ENCODE measurements at regions not wholly inside any gene's neighbourhood (a gene's known extent, or its start where the extent isn't known, plus 50 kb on each side); places are given as distances from the start of the nearest gene placed in this dataset.

GRCh38 chr18:56291294-56291693 is 347.1 kb downstream of the TXNL1 start:
- no peak overlapping the region for H3K4me3 Mint-ChIP-seq (ENCODE audit: low read depth)

GRCh38 chr18:56289381-56289780 is 349.0 kb downstream of the TXNL1 start:
- Mint-ChIP-seq H3K4me1 (ENCODE audit: low read depth) (no peaks in the 10 kb centered on the region), H3K36me3 (ENCODE audit: insufficient read depth) (no peaks in the 10 kb centered on the region), H3K9me3 (ENCODE audit: low read depth) (no peaks in the 10 kb centered on the region), H3K27me3 (peaks cover 16% of the 10 kb centered on the region), H3K27ac (no peak overlapping the region), H3K4me3 (ENCODE audit: low read depth) (no peak overlapping the region)
- DNase-seq (ENCODE audit: low spot score, unreplicated experiment) = no peak
- no peak for TF ChIP-seq CTCF (IDR thresholded peaks at IDR 0.05; ENCODE audit: unreplicated experiment)

More at GRCh38 chr18:56291294-56291693, 347.1 kb downstream of the TXNL1 start:
- Mint-ChIP-seq H3K27me3 (peaks cover 11% of the 10 kb centered on the region), H3K9me3 (ENCODE audit: low read depth) (no peaks in the 10 kb centered on the region), H3K4me1 (ENCODE audit: low read depth) (no peaks in the 10 kb centered on the region), H3K27ac (no peak overlapping the region), H3K36me3 (ENCODE audit: insufficient read depth) (no peaks in the 10 kb centered on the region)
- no peak for TF ChIP-seq CTCF (IDR thresholded peaks at IDR 0.05; ENCODE audit: unreplicated experiment)
- no peak for DNase-seq (ENCODE audit: low spot score, unreplicated experiment)

- H3K4me3 Mint-ChIP-seq (ENCODE audit: low read depth) = no peak overlapping the region
- no peaks in the 10 kb centered on the region for H3K4me1 Mint-ChIP-seq (ENCODE audit: low read depth)
- no peak overlapping the region for H3K27ac Mint-ChIP-seq
- DNase-seq (ENCODE audit: low spot score, unreplicated experiment) = no peak
- H3K27me3 Mint-ChIP-seq = peaks cover 16% of the 10 kb centered on the region
- TF ChIP-seq CTCF (IDR thresholded peaks at IDR 0.05; ENCODE audit: unreplicated experiment) = no peak
- H3K9me3 Mint-ChIP-seq (ENCODE audit: low read depth) = no peaks in the 10 kb centered on the region
- H3K36me3 Mint-ChIP-seq (ENCODE audit: insufficient read depth) = no peaks in the 10 kb centered on the region
Measured at GRCh38 chr18:56286775-56287325, 351.5 kb downstream of the TXNL1 start.

GRCh38 chr18:56285387-56286065 is 352.9 kb downstream of the TXNL1 start:
- no peaks in the 10 kb centered on the region for H3K36me3 Mint-ChIP-seq (ENCODE audit: insufficient read depth)
- no peak for TF ChIP-seq CTCF (IDR thresholded peaks at IDR 0.05; ENCODE audit: unreplicated experiment)
- no peak for DNase-seq (ENCODE audit: low spot score, unreplicated experiment)
- H3K27ac Mint-ChIP-seq = no peak overlapping the region
- H3K9me3 Mint-ChIP-seq (ENCODE audit: low read depth) = no peaks in the 10 kb centered on the region
- no peaks in the 10 kb centered on the region for H3K4me1 Mint-ChIP-seq (ENCODE audit: low read depth)
- no peak overlapping the region for H3K4me3 Mint-ChIP-seq (ENCODE audit: low read depth)
- H3K27me3 Mint-ChIP-seq = peaks cover 16% of the 10 kb centered on the region

GRCh38 chr18:56284319-56284718 is 354.1 kb downstream of the TXNL1 start:
- Mint-ChIP-seq H3K27me3 (peaks cover 16% of the 10 kb centered on the region), H3K4me3 (ENCODE audit: low read depth) (no peak overlapping the region)

More at GRCh38 chr18:56284319-56284718, 354.1 kb downstream of the TXNL1 start:
- no peaks in the 10 kb centered on the region for H3K4me1 Mint-ChIP-seq (ENCODE audit: low read depth)
- TF ChIP-seq CTCF (IDR thresholded peaks at IDR 0.05; ENCODE audit: unreplicated experiment) = no peak
- H3K36me3 Mint-ChIP-seq (ENCODE audit: insufficient read depth) = no peaks in the 10 kb centered on the region
- H3K27ac Mint-ChIP-seq = no peak overlapping the region
- no peak for DNase-seq (ENCODE audit: low spot score, unreplicated experiment)
- no peaks in the 10 kb centered on the region for H3K9me3 Mint-ChIP-seq (ENCODE audit: low read depth)

Data from progenitor cell of endocrine pancreas (in vitro differentiated cells).